ENCODE measurements at regions not wholly inside any gene's neighbourhood (a gene's known extent, or its start where the extent isn't known, plus 50 kb on each side); places are given as distances from the start of the nearest gene placed in this dataset.

DNA sequence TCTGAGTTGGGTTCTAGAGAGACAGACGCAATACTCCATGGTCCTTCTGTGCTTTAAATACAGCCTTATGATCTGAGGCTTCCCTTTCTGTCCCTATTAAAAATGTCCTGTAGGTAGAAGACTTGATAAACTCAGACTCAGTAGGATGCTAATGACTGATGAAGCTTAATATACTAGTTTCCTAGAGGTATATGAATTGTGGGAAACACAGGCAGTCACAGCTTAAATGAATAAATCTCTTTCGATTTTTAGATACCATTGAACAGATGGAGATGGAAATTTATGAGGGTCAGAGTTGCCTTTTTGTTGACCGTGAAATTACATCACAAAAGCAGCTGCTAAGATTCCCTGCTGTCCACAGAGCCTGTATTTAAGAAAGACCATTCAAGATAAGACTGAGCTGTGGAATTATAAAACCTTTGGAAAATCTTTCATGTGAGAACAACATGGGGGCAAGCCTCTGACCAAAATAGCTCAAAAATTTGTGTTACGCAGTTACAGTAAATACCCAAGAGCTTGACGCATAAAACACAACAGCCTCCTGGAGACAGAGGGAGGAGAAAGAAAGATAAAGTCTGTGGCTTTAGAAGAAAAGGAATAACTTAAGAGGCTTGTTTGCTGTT is 172.3 kb downstream of the AASDHPPT start:
- TF ChIP-seq, protein P1, sequence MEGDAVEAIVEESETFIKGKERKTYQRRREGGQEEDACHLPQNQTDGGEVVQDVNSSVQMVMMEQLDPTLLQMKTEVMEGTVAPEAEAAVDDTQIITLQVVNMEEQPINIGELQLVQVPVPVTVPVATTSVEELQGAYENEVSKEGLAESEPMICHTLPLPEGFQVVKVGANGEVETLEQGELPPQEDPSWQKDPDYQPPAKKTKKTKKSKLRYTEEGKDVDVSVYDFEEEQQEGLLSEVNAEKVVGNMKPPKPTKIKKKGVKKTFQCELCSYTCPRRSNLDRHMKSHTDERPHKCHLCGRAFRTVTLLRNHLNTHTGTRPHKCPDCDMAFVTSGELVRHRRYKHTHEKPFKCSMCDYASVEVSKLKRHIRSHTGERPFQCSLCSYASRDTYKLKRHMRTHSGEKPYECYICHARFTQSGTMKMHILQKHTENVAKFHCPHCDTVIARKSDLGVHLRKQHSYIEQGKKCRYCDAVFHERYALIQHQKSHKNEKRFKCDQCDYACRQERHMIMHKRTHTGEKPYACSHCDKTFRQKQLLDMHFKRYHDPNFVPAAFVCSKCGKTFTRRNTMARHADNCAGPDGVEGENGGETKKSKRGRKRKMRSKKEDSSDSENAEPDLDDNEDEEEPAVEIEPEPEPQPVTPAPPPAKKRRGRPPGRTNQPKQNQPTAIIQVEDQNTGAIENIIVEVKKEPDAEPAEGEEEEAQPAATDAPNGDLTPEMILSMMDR (IDR thresholded peaks at IDR 0.05), result no peak
- no peak for TF ChIP-seq POLR2A (IDR thresholded peaks at IDR 0.05)
- TF ChIP-seq POLR2AphosphoS5 (IDR thresholded peaks at IDR 0.05), result no peak

All from prostate gland (tissue), 2 donors.